ENCODE measurements at regions not wholly inside any gene's neighbourhood (a gene's known extent, or its start where the extent isn't known, plus 50 kb on each side); places are given as distances from the start of the nearest gene placed in this dataset.
A peak's percentile ranks its signal among the peaks of the same experiment; 100 is the strongest.

DNA sequence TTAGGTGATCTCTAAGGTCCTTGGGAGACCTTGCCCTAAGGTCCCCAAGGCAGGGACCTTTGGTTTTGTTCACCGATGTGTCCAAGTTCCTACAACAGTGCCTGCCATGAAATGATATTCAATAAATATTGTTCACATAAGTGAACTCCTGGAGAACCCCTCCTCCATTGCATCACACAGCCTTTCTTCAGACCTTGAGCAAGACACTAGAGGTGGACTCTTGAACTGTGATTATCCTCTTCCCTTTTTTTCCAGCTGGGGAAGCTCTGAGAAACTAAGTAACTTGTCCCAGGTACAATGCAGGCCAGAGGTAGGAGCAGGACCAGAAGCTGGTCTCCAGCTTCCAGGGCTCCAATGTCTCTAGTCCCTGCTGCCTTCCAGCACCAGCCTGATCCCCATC is 76.6 kb upstream of the LMO1 start:
- TF ChIP-seq, protein P1, sequence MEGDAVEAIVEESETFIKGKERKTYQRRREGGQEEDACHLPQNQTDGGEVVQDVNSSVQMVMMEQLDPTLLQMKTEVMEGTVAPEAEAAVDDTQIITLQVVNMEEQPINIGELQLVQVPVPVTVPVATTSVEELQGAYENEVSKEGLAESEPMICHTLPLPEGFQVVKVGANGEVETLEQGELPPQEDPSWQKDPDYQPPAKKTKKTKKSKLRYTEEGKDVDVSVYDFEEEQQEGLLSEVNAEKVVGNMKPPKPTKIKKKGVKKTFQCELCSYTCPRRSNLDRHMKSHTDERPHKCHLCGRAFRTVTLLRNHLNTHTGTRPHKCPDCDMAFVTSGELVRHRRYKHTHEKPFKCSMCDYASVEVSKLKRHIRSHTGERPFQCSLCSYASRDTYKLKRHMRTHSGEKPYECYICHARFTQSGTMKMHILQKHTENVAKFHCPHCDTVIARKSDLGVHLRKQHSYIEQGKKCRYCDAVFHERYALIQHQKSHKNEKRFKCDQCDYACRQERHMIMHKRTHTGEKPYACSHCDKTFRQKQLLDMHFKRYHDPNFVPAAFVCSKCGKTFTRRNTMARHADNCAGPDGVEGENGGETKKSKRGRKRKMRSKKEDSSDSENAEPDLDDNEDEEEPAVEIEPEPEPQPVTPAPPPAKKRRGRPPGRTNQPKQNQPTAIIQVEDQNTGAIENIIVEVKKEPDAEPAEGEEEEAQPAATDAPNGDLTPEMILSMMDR (IDR thresholded peaks at IDR 0.05; ENCODE audit: borderline replicate concordance, insufficient read depth, low read depth, low read length), result no peak
- no peak overlapping the region for H3K4me3 ChIP-seq (ENCODE audit: low read depth, low read length)

DNA sequence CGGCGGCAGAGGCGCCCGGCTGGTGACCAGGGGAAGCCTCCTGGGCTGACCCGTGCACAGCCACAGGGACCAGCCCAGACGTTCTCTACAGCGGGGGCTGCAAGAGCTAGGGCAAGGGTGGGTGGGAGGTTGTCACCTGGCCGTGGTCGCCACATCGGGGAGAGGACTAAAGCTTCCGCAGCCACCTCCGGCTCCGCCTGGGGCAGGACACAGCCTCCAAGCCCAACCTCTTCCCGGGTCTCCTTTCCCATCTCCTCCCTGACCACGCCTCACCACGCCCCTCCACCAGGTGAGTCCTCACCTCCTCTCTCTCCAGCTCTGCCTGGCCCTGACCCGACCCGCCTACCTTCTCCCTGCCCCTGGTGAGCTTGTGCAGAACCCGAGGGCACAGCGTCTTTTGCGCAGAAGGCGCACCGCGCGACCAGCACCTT is 75.9 kb upstream of the LMO1 start:
- no peak overlapping the region for H3K4me3 ChIP-seq (ENCODE audit: low read depth, low read length)
- TF ChIP-seq, protein P1 (IDR thresholded peaks at IDR 0.05; ENCODE audit: borderline replicate concordance, insufficient read depth, low read depth, low read length), result no peak

DNA sequence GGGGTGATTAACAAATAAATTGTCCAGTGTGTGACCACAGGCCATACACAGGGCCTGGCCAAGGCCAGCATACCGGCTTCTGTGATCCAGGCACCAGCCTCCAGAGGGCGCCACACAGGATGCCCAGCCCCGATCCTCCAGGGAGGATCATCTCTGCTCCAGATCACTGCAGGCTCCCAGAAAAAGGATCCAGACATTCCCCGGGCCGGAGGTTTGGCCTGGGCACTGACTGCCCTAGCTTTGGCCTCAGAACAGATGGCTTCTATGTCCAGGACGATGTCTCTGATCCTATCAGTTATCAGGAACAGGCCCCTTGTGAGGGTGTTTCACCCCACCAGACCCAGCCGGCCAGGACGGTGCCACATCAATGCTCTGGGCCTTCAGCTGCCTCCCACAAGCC is 74.5 kb upstream of the LMO1 start:
- TF ChIP-seq, protein P1 (IDR thresholded peaks at IDR 0.05; ENCODE audit: borderline replicate concordance, insufficient read depth, low read depth, low read length), result peak; percentile 82

DNA sequence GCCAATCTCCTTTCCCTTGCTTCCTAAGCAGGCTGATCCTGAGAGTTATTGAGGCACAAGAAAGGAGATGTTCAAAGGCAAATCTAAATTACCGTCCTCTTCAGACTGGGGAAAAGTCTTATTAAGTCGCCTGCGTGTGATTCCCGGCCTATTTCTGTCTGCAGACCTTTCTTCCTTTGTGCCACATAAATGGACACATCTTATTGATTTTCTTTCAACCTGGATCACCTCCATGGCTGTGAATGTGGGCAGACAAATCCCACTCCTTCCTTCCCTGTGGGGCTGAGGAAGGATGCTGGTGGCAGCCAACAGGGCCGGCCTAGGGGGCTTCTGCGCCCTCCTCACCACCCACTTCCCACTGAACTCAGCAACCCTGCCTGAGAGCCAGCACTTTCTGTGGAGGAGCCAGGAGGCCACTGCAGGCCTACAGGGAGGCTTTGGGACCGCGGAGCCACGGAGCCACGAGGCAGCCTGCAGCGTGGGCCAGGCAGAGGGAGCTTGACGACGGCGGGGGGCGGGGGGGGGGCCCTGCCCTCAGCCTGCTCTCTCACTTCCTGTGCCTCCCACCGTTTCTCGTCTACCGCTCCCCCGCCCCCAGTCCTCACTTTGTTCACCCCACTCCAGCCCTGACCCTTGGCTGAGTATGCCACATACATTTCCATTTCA is 73.6 kb upstream of the LMO1 start:
- TF ChIP-seq, protein P1 (IDR thresholded peaks at IDR 0.05; ENCODE audit: borderline replicate concordance, insufficient read depth, low read depth, low read length), result no peak
- H3K4me3 ChIP-seq (ENCODE audit: low read depth, low read length), result no peak overlapping the region

More for the DNA sequence above, 74.5 kb upstream of the LMO1 start:
- H3K4me3 ChIP-seq (ENCODE audit: low read depth, low read length), result no peak overlapping the region

DNA sequence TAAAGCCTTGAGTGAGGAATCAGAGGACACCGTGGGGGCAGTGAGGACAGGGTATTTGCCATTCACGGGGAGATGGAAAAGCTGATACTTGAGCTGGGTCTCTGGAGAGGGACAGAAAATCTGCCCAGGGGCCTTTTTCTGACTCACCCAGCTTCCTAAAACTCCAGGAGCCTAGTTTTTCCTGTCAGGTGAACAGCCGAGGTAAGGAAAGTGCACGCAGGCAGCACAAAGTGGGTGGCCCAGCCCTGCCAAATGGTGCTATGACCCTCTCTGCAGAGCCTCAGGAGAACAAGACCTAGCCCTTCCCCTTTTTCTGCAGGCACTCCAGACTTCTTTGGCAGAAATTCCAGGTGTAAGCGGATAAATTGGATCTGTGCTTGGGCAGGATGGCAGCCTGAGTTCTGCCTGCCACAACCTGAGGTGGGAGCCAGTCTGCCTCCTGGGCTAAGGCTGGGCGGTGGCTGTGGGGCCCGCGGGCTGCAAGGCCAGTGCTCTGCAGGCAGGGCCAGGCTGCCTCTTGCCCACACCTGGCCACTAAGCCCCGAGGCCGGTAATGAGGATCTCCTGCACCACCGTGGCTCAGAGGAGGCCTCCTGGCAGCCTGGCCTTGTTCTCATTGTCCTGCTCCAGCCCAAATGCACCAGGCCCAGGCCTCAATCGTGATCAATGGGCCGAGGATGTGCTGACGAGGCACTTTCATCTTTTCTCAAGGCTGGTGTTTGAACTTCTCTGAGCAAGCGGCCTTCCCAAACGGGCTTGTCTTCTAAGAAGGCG is 72.9 kb upstream of the LMO1 start:
- no peak overlapping the region for H3K4me3 ChIP-seq (ENCODE audit: low read depth, low read length)
- TF ChIP-seq, protein P1 (IDR thresholded peaks at IDR 0.05; ENCODE audit: borderline replicate concordance, insufficient read depth, low read depth, low read length), result no peak

DNA sequence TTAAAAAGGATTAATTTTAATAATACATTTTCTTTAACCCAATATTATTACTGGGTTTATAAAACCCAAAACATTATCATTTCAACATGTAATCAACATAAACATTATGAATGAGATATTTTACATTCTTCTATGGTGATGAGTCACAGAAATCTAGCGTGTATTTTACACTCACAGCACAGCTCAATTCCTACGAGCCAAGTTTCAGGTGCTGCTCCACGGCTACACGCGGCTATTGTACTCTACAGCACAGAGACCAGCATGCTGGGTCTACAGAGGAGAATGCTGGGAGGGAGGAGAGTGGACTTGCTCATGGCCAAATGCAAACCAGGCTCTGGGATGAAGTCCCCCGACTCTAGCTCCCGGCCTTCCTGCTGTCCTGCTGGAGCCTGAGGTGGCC is 72.0 kb upstream of the LMO1 start:
- TF ChIP-seq, protein P1 (IDR thresholded peaks at IDR 0.05; ENCODE audit: borderline replicate concordance, insufficient read depth, low read depth, low read length), result no peak
- no peak overlapping the region for H3K4me3 ChIP-seq (ENCODE audit: low read depth, low read length)

DNA sequence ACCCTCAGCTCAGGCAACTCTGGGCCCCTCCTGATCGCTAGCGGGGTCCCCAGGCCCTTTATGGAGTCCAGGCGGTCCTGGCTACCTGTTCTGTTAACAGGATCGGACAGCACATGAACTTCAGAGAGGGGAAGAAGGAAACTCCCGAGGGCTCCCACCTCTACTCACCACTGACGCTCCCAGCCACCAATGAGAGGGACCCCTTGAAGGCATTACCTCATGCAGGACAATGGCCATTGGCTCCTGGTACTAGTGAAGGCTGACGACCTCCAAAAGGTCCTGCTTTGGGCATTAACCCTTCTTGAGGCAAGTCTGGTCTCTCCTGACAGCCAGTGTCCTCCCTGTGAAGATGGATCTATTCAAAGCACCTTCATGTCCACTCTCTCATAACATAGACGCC is 71.5 kb upstream of the LMO1 start:
- no peak overlapping the region for H3K4me3 ChIP-seq (ENCODE audit: low read depth, low read length)
- TF ChIP-seq, protein P1 (IDR thresholded peaks at IDR 0.05; ENCODE audit: borderline replicate concordance, insufficient read depth, low read depth, low read length), result no peak

Measured in GM12875 (cell line).